Right lobe of liver (tissue), 4 donors: ENCODE measurements at regions not wholly inside any gene's neighbourhood (a gene's known extent, or its start where the extent isn't known, plus 50 kb on each side); places are given as distances from the start of the nearest gene placed in this dataset.

ENCODE experiments used
- CTCF ChIP-seq, 4 donors: fragments of 200-600 bp in 3 of 4; fragments of 450-650 bp in 1 of 4; IDR thresholded peaks; one replicate each; pipeline versions ENCODE4 v1.5.1 to v1.8.0; 2016 to 2022; ENCODE audit warnings: antibody characterized with exemption in 4 of 4, mild to moderate bottlenecking in 2 of 4
- POLR2A ChIP-seq: fragments of 450-650 bp; IDR thresholded peaks from one replicate; pipeline ENCODE4 v1.6.1; 2017; ENCODE audit warnings: antibody characterized with exemption, mild to moderate bottlenecking
- donor health status: DM: no; HTN: no; CAD: no.
- donor health status: DM: no; HTN: no; CAD: no.
- donor health status: DM: no; HTN: yes; CAD: no.

- TF ChIP-seq CTCF (IDR thresholded peaks at IDR 0.05), result no peak
- no peak for TF ChIP-seq POLR2A
These were observed 61.3 kb upstream of the CYSLTR1 start for GRCh38 chrX:78388663-78389062.
